ENCODE measurements at regions not wholly inside any gene's neighbourhood (a gene's known extent, or its start where the extent isn't known, plus 50 kb on each side); places are given as distances from the start of the nearest gene placed in this dataset.

DNA sequence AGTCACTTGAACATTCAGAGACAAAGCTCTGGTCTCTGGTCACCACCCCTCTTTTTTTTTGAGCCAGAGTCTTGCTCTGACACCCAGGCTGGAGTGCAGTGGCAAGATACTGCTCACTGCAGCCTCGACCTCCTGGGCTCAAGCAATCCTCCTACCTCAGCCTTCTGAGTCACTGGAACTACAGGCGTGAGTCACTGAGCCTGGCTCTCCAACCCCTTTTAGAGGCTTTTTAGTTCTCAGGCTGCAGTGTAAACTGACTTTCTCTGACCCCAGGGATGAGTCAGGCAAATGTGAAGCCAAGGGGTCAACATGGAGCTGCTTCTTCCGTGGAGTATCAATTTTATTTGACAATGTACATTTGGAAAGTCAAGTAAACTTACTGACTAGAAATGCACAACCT, 229.2 kb downstream of the PTTG2 start:
- no peaks in the 10 kb centered on the region for H3K4me1 ChIP-seq (ENCODE audit: control insufficient read depth, insufficient read depth, low read length)
- no peak overlapping the region for H3K27ac ChIP-seq (ENCODE audit: low read depth, low read length)
- H3K36me3 ChIP-seq (ENCODE audit: control insufficient read depth, insufficient read depth, low read length): no peaks in the 10 kb centered on the region
- H3K9me3 ChIP-seq (ENCODE audit: control insufficient read depth, insufficient read depth, low read depth, low read length): no peaks in the 10 kb centered on the region
- no peak overlapping the region for H3K4me3 ChIP-seq (ENCODE audit: low read depth, low read length)
- no peaks in the 10 kb centered on the region for H3K27me3 ChIP-seq (ENCODE audit: control insufficient read depth, insufficient read depth, low read length)
- H3K9ac ChIP-seq (ENCODE audit: low read length): no peak overlapping the region

DNA sequence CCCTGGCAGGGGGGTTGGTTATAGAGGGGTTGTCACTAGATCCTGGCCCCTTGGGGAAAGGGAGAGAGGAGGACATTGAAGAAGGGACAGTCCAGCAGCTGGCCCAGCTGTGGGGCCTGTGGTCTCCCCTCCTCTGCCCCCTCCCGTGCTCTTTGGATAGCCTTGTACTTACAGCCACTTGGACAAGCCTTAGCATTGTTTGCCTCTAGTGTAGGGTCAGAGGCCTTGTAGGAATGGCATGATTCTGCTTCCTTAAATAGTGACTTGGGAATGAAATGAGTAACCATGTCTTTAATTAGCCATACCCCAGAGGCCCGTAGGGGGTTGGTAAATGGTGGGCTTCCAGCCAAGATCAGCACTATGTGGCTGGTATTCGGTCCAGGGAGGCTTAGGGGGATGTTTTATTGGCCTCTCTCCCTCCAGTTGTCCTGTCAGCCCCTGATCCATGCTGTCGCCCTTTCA, 230.6 kb downstream of the PTTG2 start:
- Histone ChIP-seq H3K27ac (ENCODE audit: low read depth, low read length) (no peak overlapping the region), H3K4me1 (ENCODE audit: control insufficient read depth, insufficient read depth, low read length) (no peaks in the 10 kb centered on the region), H3K36me3 (ENCODE audit: control insufficient read depth, insufficient read depth, low read length) (no peaks in the 10 kb centered on the region), H3K4me3 (ENCODE audit: low read depth, low read length) (no peak overlapping the region), H3K9ac (ENCODE audit: low read length) (no peak overlapping the region), H3K27me3 (ENCODE audit: control insufficient read depth, insufficient read depth, low read length) (no peaks in the 10 kb centered on the region), H3K9me3 (ENCODE audit: control insufficient read depth, insufficient read depth, low read depth, low read length) (peaks cover 5% of the 10 kb centered on the region)

DNA sequence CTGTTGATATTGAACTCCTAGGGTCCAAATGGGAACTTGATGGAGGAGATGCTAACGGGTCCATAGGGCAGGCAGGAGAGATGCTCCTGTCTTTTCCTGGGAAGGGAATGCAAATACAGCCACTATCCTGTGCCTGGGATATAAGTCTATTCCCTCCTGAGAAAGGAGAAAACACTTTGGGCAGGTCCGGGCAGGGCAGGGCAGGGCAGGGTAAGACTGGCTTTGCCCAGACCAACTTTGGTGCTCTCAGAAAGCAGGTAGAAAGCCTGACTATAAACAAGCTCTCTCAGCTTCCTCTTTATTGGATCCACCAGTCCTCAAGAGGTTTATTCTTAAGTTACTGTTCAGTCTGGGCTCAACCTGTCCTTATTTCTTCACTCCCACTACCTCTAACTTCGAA, 232.3 kb downstream of the PTTG2 start:
- Histone ChIP-seq H3K9ac (ENCODE audit: low read length) (no peak overlapping the region), H3K27me3 (ENCODE audit: control insufficient read depth, insufficient read depth, low read length) (no peaks in the 10 kb centered on the region), H3K4me1 (ENCODE audit: control insufficient read depth, insufficient read depth, low read length) (no peaks in the 10 kb centered on the region), H3K4me3 (ENCODE audit: low read depth, low read length) (no peak overlapping the region), H3K9me3 (ENCODE audit: control insufficient read depth, insufficient read depth, low read depth, low read length) (peaks cover 5% of the 10 kb centered on the region), H3K36me3 (ENCODE audit: control insufficient read depth, insufficient read depth, low read length) (no peaks in the 10 kb centered on the region), H3K27ac (ENCODE audit: low read depth, low read length) (no peak overlapping the region)

DNA sequence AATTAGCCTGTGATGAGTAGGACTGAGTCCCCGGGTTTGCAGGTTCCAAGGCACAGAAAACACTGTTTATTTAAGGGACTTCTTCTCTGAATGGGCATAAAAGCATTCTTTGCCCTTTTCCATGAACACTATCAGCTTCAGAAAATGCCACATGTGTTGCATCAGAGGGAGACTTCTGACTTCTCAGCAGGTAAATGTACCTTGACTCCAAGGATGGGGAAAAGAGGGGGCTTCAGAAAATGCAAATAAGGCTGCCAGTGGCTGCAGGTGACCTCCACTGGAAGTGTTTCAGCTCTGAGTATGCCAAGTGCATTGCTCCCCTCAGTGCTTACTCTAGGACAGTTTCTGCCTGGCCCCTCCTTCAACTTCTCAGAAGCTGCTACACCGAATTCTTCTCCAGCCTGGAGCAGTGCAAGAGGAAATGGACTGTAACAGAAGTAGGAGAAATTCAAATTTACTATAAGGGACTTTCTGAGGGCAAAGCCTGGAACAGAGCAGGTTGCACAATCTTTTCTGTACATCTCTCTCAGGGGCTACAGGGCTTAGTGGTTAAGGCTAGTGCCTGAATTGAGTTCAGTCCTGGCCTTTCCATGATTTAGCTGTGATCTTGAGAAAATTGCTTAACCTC, 233.2 kb downstream of the PTTG2 start:
- Histone ChIP-seq H3K27ac (ENCODE audit: low read depth, low read length) (no peak overlapping the region), H3K36me3 (ENCODE audit: control insufficient read depth, insufficient read depth, low read length) (no peaks in the 10 kb centered on the region), H3K9me3 (ENCODE audit: control insufficient read depth, insufficient read depth, low read depth, low read length) (peaks cover 5% of the 10 kb centered on the region), H3K4me3 (ENCODE audit: low read depth, low read length) (no peak overlapping the region), H3K9ac (ENCODE audit: low read length) (no peak overlapping the region), H3K27me3 (ENCODE audit: control insufficient read depth, insufficient read depth, low read length) (no peaks in the 10 kb centered on the region), H3K4me1 (ENCODE audit: control insufficient read depth, insufficient read depth, low read length) (no peaks in the 10 kb centered on the region)

DNA sequence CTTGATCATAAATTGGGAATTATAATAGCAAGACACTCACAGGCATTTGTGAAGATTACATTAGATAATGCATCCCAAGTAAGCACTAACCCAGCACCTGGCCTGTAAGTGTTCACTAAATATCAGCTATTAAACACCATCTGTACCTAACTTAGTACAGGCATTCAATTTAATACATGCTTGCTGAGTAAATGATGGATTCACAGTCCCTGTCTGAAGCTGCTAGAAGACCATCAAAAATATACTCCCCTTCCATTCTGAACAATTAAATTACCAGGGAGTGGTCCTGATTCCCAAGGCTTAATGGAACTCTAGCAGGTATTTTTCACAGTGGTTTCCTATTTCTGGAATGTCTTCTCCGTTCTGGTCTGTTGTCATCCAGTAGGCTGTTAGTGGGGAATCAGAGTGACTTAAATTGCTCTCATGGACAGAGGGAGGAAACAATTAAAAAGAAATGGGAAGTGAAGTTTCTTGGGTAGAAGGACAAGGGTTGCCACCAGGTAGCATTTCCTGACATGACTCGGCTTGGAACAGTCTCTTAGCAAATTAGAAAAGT, 233.9 kb downstream of the PTTG2 start:
- Histone ChIP-seq H3K36me3 (ENCODE audit: control insufficient read depth, insufficient read depth, low read length) (no peaks in the 10 kb centered on the region), H3K27ac (ENCODE audit: low read depth, low read length) (no peak overlapping the region), H3K27me3 (ENCODE audit: control insufficient read depth, insufficient read depth, low read length) (no peaks in the 10 kb centered on the region), H3K9ac (ENCODE audit: low read length) (no peak overlapping the region), H3K4me1 (ENCODE audit: control insufficient read depth, insufficient read depth, low read length) (no peaks in the 10 kb centered on the region), H3K9me3 (ENCODE audit: control insufficient read depth, insufficient read depth, low read depth, low read length) (peaks cover 5% of the 10 kb centered on the region), H3K4me3 (ENCODE audit: low read depth, low read length) (no peak overlapping the region)

DNA sequence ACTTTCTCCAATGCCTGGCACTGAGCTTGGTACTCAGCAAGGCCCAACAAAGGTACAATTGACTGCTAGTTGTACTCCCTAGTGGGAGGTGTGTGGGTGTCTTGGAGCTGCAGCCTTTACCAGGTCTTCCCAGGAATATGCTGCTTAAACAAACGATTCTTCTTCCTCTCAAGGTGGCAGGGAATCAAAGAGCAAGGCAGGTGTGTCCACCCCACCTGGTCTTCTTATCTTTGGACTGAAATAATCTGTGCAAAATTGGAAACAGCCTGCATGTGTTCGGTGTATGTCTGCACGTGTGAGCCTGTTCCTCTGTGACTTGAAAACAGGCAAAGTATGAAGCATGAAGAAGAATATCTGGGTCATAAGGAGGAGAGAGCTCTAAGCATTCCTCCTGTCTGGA, 235.3 kb downstream of the PTTG2 start:
- H3K9ac ChIP-seq (ENCODE audit: low read length): no peak overlapping the region
- no peaks in the 10 kb centered on the region for H3K36me3 ChIP-seq (ENCODE audit: control insufficient read depth, insufficient read depth, low read length)
- H3K4me3 ChIP-seq (ENCODE audit: low read depth, low read length): no peak overlapping the region
- H3K4me1 ChIP-seq (ENCODE audit: control insufficient read depth, insufficient read depth, low read length): no peaks in the 10 kb centered on the region
- no peaks in the 10 kb centered on the region for H3K27me3 ChIP-seq (ENCODE audit: control insufficient read depth, insufficient read depth, low read length)
- H3K9me3 ChIP-seq (ENCODE audit: control insufficient read depth, insufficient read depth, low read depth, low read length): peaks cover 5% of the 10 kb centered on the region
- no peak overlapping the region for H3K27ac ChIP-seq (ENCODE audit: low read depth, low read length)

DNA sequence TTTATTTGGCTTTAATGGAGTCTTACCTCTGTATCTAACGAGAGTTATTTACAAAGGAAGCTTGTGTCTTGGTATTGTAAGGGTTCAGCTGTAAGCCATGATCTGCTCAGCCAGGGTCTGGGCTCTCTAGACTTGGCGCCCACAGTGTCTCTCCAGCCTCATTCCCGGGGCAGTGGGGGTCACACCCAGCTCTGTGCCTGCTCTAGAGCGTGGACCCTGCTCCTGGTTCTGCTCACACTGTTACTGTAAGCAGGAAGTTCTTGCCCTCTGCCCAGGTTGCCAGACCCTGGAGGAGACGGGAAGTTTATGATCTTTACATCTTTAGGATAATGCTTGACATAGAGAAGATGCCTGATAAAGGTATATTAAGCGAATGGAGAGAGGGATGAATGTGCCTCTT, 235.7 kb downstream of the PTTG2 start:
- Histone ChIP-seq H3K4me1 (ENCODE audit: control insufficient read depth, insufficient read depth, low read length) (no peaks in the 10 kb centered on the region), H3K27me3 (ENCODE audit: control insufficient read depth, insufficient read depth, low read length) (no peaks in the 10 kb centered on the region), H3K36me3 (ENCODE audit: control insufficient read depth, insufficient read depth, low read length) (no peaks in the 10 kb centered on the region)

DNA sequence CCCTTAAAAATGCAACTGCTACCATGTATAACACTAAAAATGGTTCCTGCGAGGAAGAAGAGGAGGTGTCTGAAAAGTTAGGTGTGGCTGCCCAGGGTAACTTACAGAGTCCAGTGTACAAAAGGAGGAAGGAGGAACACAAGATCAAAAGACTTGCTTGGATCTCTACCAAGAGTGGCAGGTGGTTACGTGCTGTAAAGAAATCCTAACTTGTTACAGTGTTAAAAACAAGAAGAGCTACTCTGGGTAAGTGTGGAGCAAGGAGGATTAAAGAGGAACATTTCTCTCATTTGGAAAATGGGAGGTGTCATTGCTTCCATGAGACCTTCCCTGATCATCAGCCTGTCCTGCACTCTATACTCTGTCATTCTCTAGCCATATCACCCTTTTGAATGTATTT, 242.0 kb downstream of the PTTG2 start:
- H3K27ac ChIP-seq (ENCODE audit: low read depth, low read length): no peak overlapping the region
- H3K4me1 ChIP-seq (ENCODE audit: control insufficient read depth, insufficient read depth, low read length): no peaks in the 10 kb centered on the region
- no peaks in the 10 kb centered on the region for H3K9me3 ChIP-seq (ENCODE audit: control insufficient read depth, insufficient read depth, low read depth, low read length)
- H3K36me3 ChIP-seq (ENCODE audit: control insufficient read depth, insufficient read depth, low read length): no peaks in the 10 kb centered on the region
- H3K4me3 ChIP-seq (ENCODE audit: low read depth, low read length): no peak overlapping the region
- H3K9ac ChIP-seq (ENCODE audit: low read length): no peak overlapping the region
- H3K27me3 ChIP-seq (ENCODE audit: control insufficient read depth, insufficient read depth, low read length): no peaks in the 10 kb centered on the region

More for the DNA sequence above, 235.7 kb downstream of the PTTG2 start:
- Histone ChIP-seq H3K4me3 (ENCODE audit: low read depth, low read length) (no peak overlapping the region), H3K27ac (ENCODE audit: low read depth, low read length) (no peak overlapping the region), H3K9me3 (ENCODE audit: control insufficient read depth, insufficient read depth, low read depth, low read length) (peaks cover 5% of the 10 kb centered on the region), H3K9ac (ENCODE audit: low read length) (no peak overlapping the region)

DNA sequence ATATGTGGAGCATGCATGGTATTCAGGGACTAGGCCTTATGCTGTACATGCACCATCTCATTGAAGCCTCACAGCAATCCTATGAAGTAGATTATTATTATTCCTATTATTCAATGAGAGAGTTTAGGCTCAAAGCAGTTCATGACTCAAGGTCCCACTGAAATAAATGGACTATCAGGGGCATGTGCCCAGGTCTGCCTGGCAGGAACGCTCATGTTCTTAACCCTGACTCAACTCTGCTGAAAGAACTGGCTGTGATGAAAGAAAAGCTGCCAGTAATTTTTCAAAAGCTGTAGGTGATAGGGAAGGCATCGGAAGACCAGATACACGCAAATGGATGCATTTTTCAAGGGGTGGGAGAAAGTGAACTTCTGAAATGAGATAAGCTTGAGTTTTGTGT, 243.4 kb downstream of the PTTG2 start:
- Histone ChIP-seq H3K27me3 (ENCODE audit: control insufficient read depth, insufficient read depth, low read length) (no peaks in the 10 kb centered on the region), H3K36me3 (ENCODE audit: control insufficient read depth, insufficient read depth, low read length) (no peaks in the 10 kb centered on the region), H3K9me3 (ENCODE audit: control insufficient read depth, insufficient read depth, low read depth, low read length) (no peaks in the 10 kb centered on the region), H3K4me3 (ENCODE audit: low read depth, low read length) (no peak overlapping the region), H3K27ac (ENCODE audit: low read depth, low read length) (no peak overlapping the region), H3K4me1 (ENCODE audit: control insufficient read depth, insufficient read depth, low read length) (no peaks in the 10 kb centered on the region), H3K9ac (ENCODE audit: low read length) (no peak overlapping the region)

DNA sequence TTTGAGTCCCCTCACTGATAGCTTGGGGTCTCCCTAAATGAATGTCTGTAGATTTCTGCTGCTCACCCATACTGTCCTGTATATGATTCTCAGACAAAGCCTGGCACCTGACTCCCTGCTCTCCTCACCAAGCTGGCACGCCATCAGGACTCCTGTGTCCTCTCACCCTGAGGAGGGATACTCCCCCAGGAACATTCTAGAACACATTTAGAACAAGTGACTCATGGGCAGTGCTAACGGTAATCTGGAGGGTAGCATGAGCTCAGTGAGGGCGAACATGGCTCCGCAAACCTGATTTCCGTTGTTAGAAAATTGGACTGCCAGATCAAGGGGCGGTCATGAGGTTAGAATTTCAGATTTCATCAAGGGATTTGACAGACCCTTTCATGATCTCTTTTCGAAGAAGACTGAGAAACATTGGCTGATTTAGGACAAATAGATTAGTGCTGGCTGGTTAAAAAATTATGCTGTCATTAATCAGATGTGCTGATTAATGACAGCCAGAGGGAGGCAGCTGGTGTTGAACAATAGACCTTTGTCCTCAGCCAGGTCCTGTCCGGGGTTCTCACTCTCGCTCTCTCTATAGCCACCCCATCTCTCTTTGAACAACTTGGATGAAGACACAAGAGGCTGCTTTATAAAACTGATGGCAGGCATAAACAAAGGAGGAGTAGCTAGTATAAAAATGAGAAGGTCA, 244.3 kb downstream of the PTTG2 start:
- H3K27ac ChIP-seq (ENCODE audit: low read depth, low read length): no peak overlapping the region
- H3K4me3 ChIP-seq (ENCODE audit: low read depth, low read length): no peak overlapping the region
- no peak overlapping the region for H3K9ac ChIP-seq (ENCODE audit: low read length)
- H3K27me3 ChIP-seq (ENCODE audit: control insufficient read depth, insufficient read depth, low read length): no peaks in the 10 kb centered on the region
- H3K4me1 ChIP-seq (ENCODE audit: control insufficient read depth, insufficient read depth, low read length): no peaks in the 10 kb centered on the region
- H3K36me3 ChIP-seq (ENCODE audit: control insufficient read depth, insufficient read depth, low read length): no peaks in the 10 kb centered on the region
- H3K9me3 ChIP-seq (ENCODE audit: control insufficient read depth, insufficient read depth, low read depth, low read length): no peaks in the 10 kb centered on the region

DNA sequence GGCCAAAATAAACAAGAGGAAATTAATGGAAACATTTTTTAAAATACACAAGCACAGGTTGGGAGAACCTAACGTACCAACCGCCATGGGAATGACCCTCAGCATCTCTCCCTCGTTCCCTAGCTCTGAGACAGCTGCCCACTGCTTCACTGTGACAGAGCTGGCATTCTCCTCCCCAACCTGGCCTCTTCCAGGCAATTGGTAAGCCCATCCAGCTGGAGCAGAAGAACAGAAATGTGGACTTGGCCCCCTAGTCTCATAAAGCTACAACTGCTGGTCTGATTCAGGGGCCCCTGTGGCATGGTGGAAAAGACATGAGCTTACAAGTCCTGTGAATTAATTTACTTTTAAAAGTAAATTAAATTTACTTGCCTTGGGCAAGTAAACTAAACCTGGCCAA, 245.1 kb downstream of the PTTG2 start:
- H3K27me3 ChIP-seq (ENCODE audit: control insufficient read depth, insufficient read depth, low read length): no peaks in the 10 kb centered on the region
- H3K9me3 ChIP-seq (ENCODE audit: control insufficient read depth, insufficient read depth, low read depth, low read length): no peaks in the 10 kb centered on the region
- no peaks in the 10 kb centered on the region for H3K36me3 ChIP-seq (ENCODE audit: control insufficient read depth, insufficient read depth, low read length)
- H3K9ac ChIP-seq (ENCODE audit: low read length): no peak overlapping the region
- no peaks in the 10 kb centered on the region for H3K4me1 ChIP-seq (ENCODE audit: control insufficient read depth, insufficient read depth, low read length)
- H3K4me3 ChIP-seq (ENCODE audit: low read depth, low read length): no peak overlapping the region
- no peak overlapping the region for H3K27ac ChIP-seq (ENCODE audit: low read depth, low read length)

All from HUES6 (cell line).